Endothelial cell of umbilical vein (primary cell): ENCODE measurements at regions not wholly inside any gene's neighbourhood (a gene's known extent, or its start where the extent isn't known, plus 50 kb on each side); places are given as distances from the start of the nearest gene placed in this dataset.

Experiments
- BruUV-seq: library from RNA; stranded (reverse); fragments of 400-500 nt; replicated peaks from 2 replicates; lab custom pipeline; 2021; lab: Mats Ljungman, UMichigan
- CTCF ChIA-PET: fragments of 300-600, 350-600 bp; sonication (Branson Sonifier 250); formaldehyde crosslinking; loops from one replicate; lab custom pipeline; 2021; ENCODE audit warnings: antibody characterized with exemption, inconsistent platforms; lab: Charles Lee
- POLR2A ChIA-PET: fragments of 300-600, 350-600 bp; sonication (Branson Sonifier 250); formaldehyde crosslinking; loops from one replicate; lab custom pipeline; 2021; ENCODE audit warnings: antibody characterized with exemption, inconsistent platforms; lab: Charles Lee
- DNase-seq: peaks from one replicate; pipeline ENCODE4 v3.0.0-alpha.2; 2011; ENCODE audit warnings: low read depth, low spot score
- FAIRE-seq: peaks from 2 replicates; lab custom pipeline; 2011; peaks lifted over from hg19 to GRCh38; lab: Jason Lieb, UNC
- H2AFZ ChIP-seq: 2 replicates; pipeline ENCODE4 v1.6.0; 2012; ENCODE audit warnings: low read depth, low read length, control low read depth, inconsistent platforms
- H3K27ac ChIP-seq: 2 replicates; pipeline ENCODE4 v1.5.1; 2011; ENCODE audit warnings: low read depth, mild to moderate bottlenecking, control low read depth, low read length, moderate library complexity; ENCODE audit not compliant: insufficient read depth
- H3K27me3 ChIP-seq, 2 experiments: 2 replicates each; pipeline versions ENCODE4 v1.6.0 to v1.6.1; 2011; ENCODE audit warnings: low read length in 2 of 2, mixed read lengths in 1 of 2; ENCODE audit not compliant: control insufficient read depth in 2 of 2, insufficient read depth in 2 of 2
- H3K36me3 ChIP-seq, 2 experiments: 2 replicates in 1 of 2; 3 replicates in 1 of 2; pipeline ENCODE4 v1.5.1; 2011; ENCODE audit warnings: low read length in 2 of 2, mild to moderate bottlenecking in 1 of 2, moderate library complexity in 1 of 2; ENCODE audit not compliant: control insufficient read depth in 2 of 2, insufficient read depth in 2 of 2; ENCODE audit errors: extremely low read depth in 1 of 2
- H3K4me1 ChIP-seq: 3 replicates; pipeline ENCODE4 v1.5.1; 2011; ENCODE audit warnings: mild to moderate bottlenecking, low read length; ENCODE audit not compliant: control insufficient read depth, insufficient read depth; ENCODE audit errors: extremely low read depth
- H3K4me2 ChIP-seq: 2 replicates; pipeline ENCODE4 v1.6.1; 2011; ENCODE audit warnings: low read length, control low read depth, mixed read lengths; ENCODE audit not compliant: insufficient read depth
- H3K4me3 ChIP-seq, 3 experiments: fragments of 200-600 bp in 1 of 3; sonication (generic), shearing (Covaris generic) in 1 of 3; replicated peaks in 1 of 3; 2 replicates each; pipeline ENCODE4 v1.5.1; 2011 to 2016; ENCODE audit warnings: control low read depth in 3 of 3, low read length in 3 of 3, mild to moderate bottlenecking in 2 of 3, inconsistent platforms in 1 of 3, low read depth in 1 of 3, moderate library complexity in 1 of 3; ENCODE audit not compliant: insufficient read depth in 1 of 3
- H3K79me2 ChIP-seq: 2 replicates; pipeline ENCODE4 v1.6.0; 2012; ENCODE audit warnings: low read length, inconsistent platforms; ENCODE audit not compliant: control insufficient read depth, insufficient read depth
- H3K9ac ChIP-seq: replicated peaks from 2 replicates; pipeline ENCODE3; 2011; ENCODE audit warnings: low read length, control low read depth; ENCODE audit not compliant: insufficient read depth; ENCODE audit errors: extremely low read depth
- H3K9me1 ChIP-seq: replicated peaks from 3 replicates; pipeline ENCODE4 v1.6.0; 2011; ENCODE audit warnings: mild to moderate bottlenecking, low read length; ENCODE audit not compliant: control insufficient read depth, insufficient read depth; ENCODE audit errors: extremely low read depth
- H3K9me3 ChIP-seq: replicated peaks from 2 replicates; pipeline ENCODE4 v1.5.1; 2012; ENCODE audit warnings: low read length, inconsistent platforms; ENCODE audit not compliant: control insufficient read depth, insufficient read depth
- H4K20me1 ChIP-seq: replicated peaks from 2 replicates; pipeline ENCODE3; 2011; ENCODE audit warnings: mild to moderate bottlenecking, low read length; ENCODE audit not compliant: control insufficient read depth, insufficient read depth; ENCODE audit errors: extremely low read depth
- EZH2 ChIP-seq: IDR thresholded peaks from 2 replicates; pipeline ENCODE4 v1.6.1; 2012; ENCODE audit warnings: borderline replicate concordance, low read depth, mild to moderate bottlenecking, moderate library complexity, low read length, inconsistent platforms; ENCODE audit not compliant: severe bottlenecking
- GATA2 ChIP-seq: IDR thresholded peaks from 2 replicates; pipeline ENCODE4 v1.7.0; 2011; ENCODE audit warnings: low read depth, mild to moderate bottlenecking, moderate library complexity, mixed read lengths, low read length; ENCODE audit not compliant: insufficient read length, insufficient read depth
- POLR2A ChIP-seq: IDR thresholded peaks from 2 replicates; pipeline ENCODE4 v1.6.1; 2012; ENCODE audit warnings: low read depth, mild to moderate bottlenecking, control low read depth, low read length
- POLR2AphosphoS5 ChIP-seq: IDR thresholded peaks from 2 replicates; pipeline ENCODE4 v1.6.1; 2012; ENCODE audit warnings: low read depth, mild to moderate bottlenecking, control low read depth, low read length, moderate library complexity; ENCODE audit not compliant: insufficient read depth
- dilution Hi-C: fragments of 300-500 bp; cut with MboI; formaldehyde crosslinking; loops from one replicate; pipeline ENCODE4 v1.15.0; 2019; ENCODE audit warnings: low sequenced_read_pairs; ENCODE audit not compliant: extremely low pct_ligation_motif_present
- intact Hi-C: fragments of 100-400 bp; cut with micrococcal nuclease; formaldehyde crosslinking; loops from one replicate; pipeline ENCODE4 v1.10.0; 2022
- TF ChIP-seq, protein P1 (sequence below): IDR thresholded peaks from 2 replicates; pipeline ENCODE4 v1.6.1; 2011; ENCODE audit not compliant: insufficient read depth, insufficient read length

GRCh38 chr5:72034770-72035169 is 72.5 kb upstream of the MAP1B start:
- DNase-seq (no peak), FAIRE-seq (no peak)
- Histone ChIP-seq H3K27ac (no peak overlapping the region), H3K4me1 (no peaks in the 10 kb centered on the region), H3K9ac (no peak overlapping the region), H3K4me2 (no peak overlapping the region), H3K27me3 (peaks cover 23 to 29% of the 10 kb centered on the region in 2 experiments), H2AFZ (no peak overlapping the region), H3K4me3 (no peak overlapping the region), H3K36me3 (no peaks in the 10 kb centered on the region), H3K79me2 (no peaks in the 10 kb centered on the region), H3K9me1 (no peaks in the 10 kb centered on the region), H4K20me1 (no peaks in the 10 kb centered on the region), H3K9me3 (no peaks in the 10 kb centered on the region)
- intact Hi-C loops (no loop called here), dilution Hi-C loops (no loop called here)
- no TSS peak for BruUV-seq
- CTCF ChIA-PET, result interaction anchor here (0.8 kb wide), 1 partner anchor 10 kb away, joined by 3 read pairs; no protein-coding TSS in a partner anchor
- POLR2A ChIA-PET, result no interaction called here
- TF ChIP-seq, protein P1, sequence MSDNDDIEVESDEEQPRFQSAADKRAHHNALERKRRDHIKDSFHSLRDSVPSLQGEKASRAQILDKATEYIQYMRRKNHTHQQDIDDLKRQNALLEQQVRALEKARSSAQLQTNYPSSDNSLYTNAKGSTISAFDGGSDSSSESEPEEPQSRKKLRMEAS, result no peak
- TF ChIP-seq POLR2AphosphoS5 (no peak), POLR2A (no peak), EZH2 (no peak)

DNA sequence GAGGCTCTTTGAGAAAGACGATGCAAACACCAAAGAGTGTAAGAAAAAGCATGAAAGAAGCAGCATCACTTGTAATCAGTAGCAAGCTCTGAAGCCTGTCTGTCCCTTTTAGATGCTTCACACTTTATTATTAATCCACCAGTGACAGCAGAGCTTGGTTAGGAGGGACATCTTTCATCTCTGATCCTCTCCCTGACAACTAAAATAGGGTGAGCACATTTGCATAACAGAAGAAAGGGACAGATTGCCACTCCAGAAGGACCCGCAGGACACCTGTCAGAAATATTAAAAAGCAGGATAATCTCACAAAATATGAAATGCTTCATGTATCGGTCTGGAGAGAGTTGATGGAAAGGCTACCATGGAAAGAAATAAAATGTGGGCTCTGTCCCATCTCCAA is 71.4 kb upstream of the MAP1B start:
- ChIA-PET CTCF (no interaction called here), POLR2A (no interaction called here)
- Histone ChIP-seq H2AFZ (no peak overlapping the region), H3K4me3 (no peak overlapping the region), H3K9me3 (no peaks in the 10 kb centered on the region), H3K36me3 (no peaks in the 10 kb centered on the region), H3K9me1 (no peaks in the 10 kb centered on the region), H3K4me1 (no peaks in the 10 kb centered on the region), H3K27me3 (peaks cover 26 to 34% of the 10 kb centered on the region in 2 experiments), H3K4me2 (no peak overlapping the region), H3K79me2 (no peaks in the 10 kb centered on the region), H3K9ac (no peak overlapping the region), H3K27ac (no peak overlapping the region), H4K20me1 (no peaks in the 10 kb centered on the region)
- DNase-seq (no peak), FAIRE-seq (no peak)
- intact Hi-C loops, result no loop called here
- TF ChIP-seq GATA2, result no peak
- TF ChIP-seq, protein P1, result no peak
- BruUV-seq, result no TSS peak
- dilution Hi-C loops, result no loop called here
